OCI-LY1 (cell line): ENCODE measurements at regions not wholly inside any gene's neighbourhood (a gene's known extent, or its start where the extent isn't known, plus 50 kb on each side); places are given as distances from the start of the nearest gene placed in this dataset.

Source experiments
- H2AFZ ChIP-seq: fragments of 200-600 bp; sonication (generic), shearing (Covaris generic); 2 replicates; pipeline ENCODE4 v1.6.0; 2014; ENCODE audit warnings: antibody characterized with exemption, mild to moderate bottlenecking, low read length
- H3F3A ChIP-seq: fragments of 200-600 bp; sonication (generic), shearing (Covaris generic); 2 replicates; pipeline ENCODE4 v1.6.0; 2014; ENCODE audit warnings: mild to moderate bottlenecking, antibody characterized with exemption, low read length, moderate library complexity; ENCODE audit not compliant: insufficient read depth
- H3K27ac ChIP-seq: fragments of 200-600 bp; sonication (generic); 2 replicates; pipeline ENCODE4 v1.5.1; 2014; ENCODE audit warnings: low read length, mixed run types, mild to moderate bottlenecking, low read depth; ENCODE audit not compliant: poor library complexity, severe bottlenecking
- H3K27me3 ChIP-seq: fragments of 200-600 bp; sonication (generic); 2 replicates; pipeline ENCODE4 v1.6.0; 2014; ENCODE audit warnings: antibody characterized with exemption, mild to moderate bottlenecking, low read length, moderate library complexity; ENCODE audit not compliant: insufficient read depth
- H3K36me3 ChIP-seq: fragments of 200-600 bp; sonication (generic); 2 replicates; pipeline ENCODE4 v1.6.1; 2014; ENCODE audit warnings: mild to moderate bottlenecking, antibody characterized with exemption, low read length, moderate library complexity, mixed read lengths; ENCODE audit not compliant: insufficient read depth
- H3K4me1 ChIP-seq: fragments of 200-600 bp; sonication (generic); 2 replicates; pipeline ENCODE4 v1.5.1; 2014; ENCODE audit warnings: mild to moderate bottlenecking, low read length, moderate library complexity; ENCODE audit not compliant: insufficient read depth, severe bottlenecking
- H3K4me2 ChIP-seq: fragments of 200-600 bp; sonication (generic), shearing (Covaris generic); 2 replicates; pipeline ENCODE4 v1.6.1; 2014; ENCODE audit warnings: low read length
- H3K4me3 ChIP-seq: fragments of 200-600 bp; sonication (generic); 2 replicates; pipeline ENCODE4 v1.5.1; 2014; ENCODE audit warnings: low read length, low read depth, mild to moderate bottlenecking, mixed read lengths; ENCODE audit not compliant: poor library complexity, severe bottlenecking
- H3K79me2 ChIP-seq: fragments of 200-600 bp; shearing (Covaris generic); 2 replicates; pipeline ENCODE4 v1.6.1; 2016; ENCODE audit warnings: mixed run types, low read length, mixed read lengths; ENCODE audit not compliant: insufficient read depth
- H3K9ac ChIP-seq: fragments of 200-600 bp; sonication (generic), shearing (Covaris generic); 2 replicates; pipeline ENCODE4 v1.6.1; 2014; ENCODE audit warnings: mild to moderate bottlenecking, low read length, mixed read lengths
- H3K9me2 ChIP-seq: fragments of 200-600 bp; sonication (generic), shearing (Covaris generic); 2 replicates; pipeline ENCODE4 v1.6.1; 2014; ENCODE audit warnings: low read depth, mild to moderate bottlenecking, low read length, mixed read lengths
- H3K9me3 ChIP-seq: fragments of 200-600 bp; shearing (Covaris generic); 2 replicates; pipeline ENCODE4 v1.6.1; 2014; ENCODE audit warnings: low read length, mixed read lengths
- H4K20me1 ChIP-seq: fragments of 200-600 bp; sonication (generic), shearing (Covaris generic); 2 replicates; pipeline ENCODE4 v1.6.0; 2016; ENCODE audit warnings: mild to moderate bottlenecking, low read length; ENCODE audit not compliant: insufficient read depth
- CTCF ChIP-seq: fragments of 200-600 bp; sonication (generic), shearing (Covaris generic); IDR thresholded peaks from 2 replicates; pipeline ENCODE4 v1.5.1; 2017; ENCODE audit warnings: mild to moderate bottlenecking, antibody characterized with exemption, low read length, moderate library complexity, mixed read lengths
- EZH2 ChIP-seq: fragments of 200-600 bp; sonication (generic), shearing (Covaris generic); IDR thresholded peaks from 2 replicates; pipeline ENCODE4 v1.8.0; 2017; ENCODE audit warnings: borderline replicate concordance, mixed run types, mild to moderate bottlenecking, antibody characterized with exemption, low read length, moderate library complexity, mixed read lengths

GRCh38 chr2:223283771-223284170 lies 231.8 kb downstream of the KCNE4 start:
- no peak overlapping the region for H3K27ac ChIP-seq
- H3K79me2 ChIP-seq = no peaks in the 10 kb centered on the region
- no peak overlapping the region for H3K4me3 ChIP-seq
- no peak overlapping the region for H2AFZ ChIP-seq
- no peaks in the 10 kb centered on the region for H3F3A ChIP-seq
- no peaks in the 10 kb centered on the region for H4K20me1 ChIP-seq
- no peak overlapping the region for H3K9ac ChIP-seq
- no peaks in the 10 kb centered on the region for H3K9me2 ChIP-seq
- no peaks in the 10 kb centered on the region for H3K9me3 ChIP-seq
- H3K4me1 ChIP-seq = no peaks in the 10 kb centered on the region
- H3K4me2 ChIP-seq = no peak overlapping the region
- no peaks in the 10 kb centered on the region for H3K27me3 ChIP-seq
- TF ChIP-seq CTCF = no peak
- TF ChIP-seq EZH2 = no peak
- no peaks in the 10 kb centered on the region for H3K36me3 ChIP-seq

GRCh38 chr2:223285370-223286265 lies 233.6 kb downstream of the KCNE4 start:
- H3K4me2 ChIP-seq = no peak overlapping the region
- no peaks in the 10 kb centered on the region for H3K9me2 ChIP-seq
- TF ChIP-seq CTCF (no peak), EZH2 (no peak)
- no peak overlapping the region for H3K4me3 ChIP-seq
- no peaks in the 10 kb centered on the region for H3K79me2 ChIP-seq
- H4K20me1 ChIP-seq = no peaks in the 10 kb centered on the region
- no peaks in the 10 kb centered on the region for H3K9me3 ChIP-seq
- H3K27me3 ChIP-seq = no peaks in the 10 kb centered on the region
- H3K4me1 ChIP-seq = no peaks in the 10 kb centered on the region
- H3K9ac ChIP-seq = no peak overlapping the region
- no peaks in the 10 kb centered on the region for H3K36me3 ChIP-seq
- no peak overlapping the region for H3K27ac ChIP-seq
- H3F3A ChIP-seq = no peaks in the 10 kb centered on the region
- no peak overlapping the region for H2AFZ ChIP-seq

- Histone ChIP-seq H3K36me3 (no peaks in the 10 kb centered on the region), H3K27me3 (no peaks in the 10 kb centered on the region), H3K9me3 (no peaks in the 10 kb centered on the region), H3K9me2 (no peaks in the 10 kb centered on the region), H2AFZ (no peak overlapping the region), H3F3A (no peaks in the 10 kb centered on the region), H4K20me1 (no peaks in the 10 kb centered on the region), H3K4me3 (no peak overlapping the region), H3K4me1 (no peaks in the 10 kb centered on the region), H3K9ac (no peak overlapping the region), H3K4me2 (no peak overlapping the region), H3K79me2 (no peaks in the 10 kb centered on the region), H3K27ac (no peak overlapping the region)
- no peak for TF ChIP-seq CTCF
- TF ChIP-seq EZH2 = no peak
Measured at GRCh38 chr2:223294756-223295155, 242.8 kb downstream of the KCNE4 start.
